ENCODE measurements at regions not wholly inside any gene's neighbourhood (a gene's known extent, or its start where the extent isn't known, plus 50 kb on each side); places are given as distances from the start of the nearest gene placed in this dataset.

- TF ChIP-seq, protein P1, sequence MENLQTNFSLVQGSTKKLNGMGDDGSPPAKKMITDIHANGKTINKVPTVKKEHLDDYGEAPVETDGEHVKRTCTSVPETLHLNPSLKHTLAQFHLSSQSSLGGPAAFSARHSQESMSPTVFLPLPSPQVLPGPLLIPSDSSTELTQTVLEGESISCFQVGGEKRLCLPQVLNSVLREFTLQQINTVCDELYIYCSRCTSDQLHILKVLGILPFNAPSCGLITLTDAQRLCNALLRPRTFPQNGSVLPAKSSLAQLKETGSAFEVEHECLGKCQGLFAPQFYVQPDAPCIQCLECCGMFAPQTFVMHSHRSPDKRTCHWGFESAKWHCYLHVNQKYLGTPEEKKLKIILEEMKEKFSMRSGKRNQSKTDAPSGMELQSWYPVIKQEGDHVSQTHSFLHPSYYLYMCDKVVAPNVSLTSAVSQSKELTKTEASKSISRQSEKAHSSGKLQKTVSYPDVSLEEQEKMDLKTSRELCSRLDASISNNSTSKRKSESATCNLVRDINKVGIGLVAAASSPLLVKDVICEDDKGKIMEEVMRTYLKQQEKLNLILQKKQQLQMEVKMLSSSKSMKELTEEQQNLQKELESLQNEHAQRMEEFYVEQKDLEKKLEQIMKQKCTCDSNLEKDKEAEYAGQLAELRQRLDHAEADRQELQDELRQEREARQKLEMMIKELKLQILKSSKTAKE (IDR thresholded peaks at IDR 0.05; ENCODE audit: low read depth, poor library complexity, severe bottlenecking), result no peak
Observed at GRCh38 chr2:195572895-195573683, 83.9 kb upstream of the SLC39A10 start (continued).

DNA sequence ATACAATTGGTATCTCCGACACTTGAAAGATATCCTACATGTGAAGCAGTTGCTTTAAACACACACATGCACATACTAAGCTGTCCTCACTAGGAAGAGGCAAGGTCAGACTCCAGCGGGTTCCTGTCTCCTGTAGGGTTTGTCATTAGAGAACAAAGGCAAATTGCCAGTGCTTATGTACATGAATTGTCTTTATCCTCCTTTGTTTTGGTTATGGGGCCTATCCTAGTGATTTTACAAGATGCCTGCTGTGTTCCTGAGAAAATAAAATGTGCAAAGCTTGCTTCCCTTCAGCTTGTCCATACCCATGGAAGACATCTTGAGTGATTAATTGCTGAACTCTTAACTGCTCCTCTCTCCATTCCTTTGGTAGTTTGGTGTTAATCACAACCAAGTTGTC is 86.7 kb upstream of the SLC39A10 start:
- 97% methylated on average over 2 of the region's 2 CpGs for WGBS (ENCODE audit: insufficient coverage, insufficient replicate concordance, low lambda C conversion rate, missing lambda C conversion rate)
- Histone ChIP-seq H4K20me1 (ENCODE audit: control insufficient read depth, insufficient read depth) (no peaks in the 10 kb centered on the region), H3K9me3 (replicated peaks; ENCODE audit: control insufficient read depth, insufficient read depth, low read length) (no peaks in the 10 kb centered on the region), H3K4me3 (no peak overlapping the region), H3K9ac (ENCODE audit: control insufficient read depth, insufficient read depth, low read length) (no peak overlapping the region), H3K79me2 (ENCODE audit: control insufficient read depth, insufficient read depth, low read length) (no peaks in the 10 kb centered on the region), H3K4me1 (ENCODE audit: control insufficient read depth, insufficient read depth, low read length) (no peaks in the 10 kb centered on the region), H3K36me3 (ENCODE audit: control insufficient read depth in 2 of 2, insufficient read depth in 2 of 2, low read length in 1 of 2) (no peaks in the 10 kb centered on the region), H3K4me2 (ENCODE audit: control insufficient read depth, insufficient read depth) (no peak overlapping the region), H2AFZ (ENCODE audit: control insufficient read depth, low read depth, low read length) (no peak overlapping the region), H3K27ac (ENCODE audit: control insufficient read depth, insufficient read depth) (no peak overlapping the region), H3K27me3 (replicated peaks in 1 of 2; ENCODE audit: control insufficient read depth in 2 of 2, insufficient read depth in 2 of 2, low read length in 1 of 2) (no peaks in the 10 kb centered on the region)
- intact Hi-C loops (cut with micrococcal nuclease; ENCODE audit: unreplicated experiment) (no loop called here), in situ Hi-C loops (cut with MboI) (loop anchor here (10.0 kb wide), 1 partner anchor 494 kb away; the partner anchor contains the start of gene DNAH7)
- ChIA-PET CTCF (interaction anchor here (0.6 to 2.1 kb wide), 13 partner anchors 8 to 533 kb away, joined by 3 to 17 read pairs (median 3); partner anchors contain the start of gene SLC39A10), POLR2A (interaction anchor here (1.1 to 1.5 kb wide), 3 partner anchors 9 to 36 kb away, joined by 3 to 4 read pairs (median 3); no protein-coding TSS in a partner anchor), SMC1A (ENCODE audit: uncharacterized antibody, unreplicated experiment) (interaction anchor here (0.8 to 3.1 kb wide), 14 partner anchors 9 to 497 kb away, joined by 3 to 21 read pairs (median 4); partner anchors contain the start of genes DNAH7 and SLC39A10), RAD21 (ENCODE audit: unreplicated experiment) (interaction anchor here (0.9 to 2.4 kb wide), 8 partner anchors 9 to 170 kb away, joined by 3 to 9 read pairs (median 7); partner anchors contain the start of gene SLC39A10)
- TF ChIP-seq, protein P2, sequence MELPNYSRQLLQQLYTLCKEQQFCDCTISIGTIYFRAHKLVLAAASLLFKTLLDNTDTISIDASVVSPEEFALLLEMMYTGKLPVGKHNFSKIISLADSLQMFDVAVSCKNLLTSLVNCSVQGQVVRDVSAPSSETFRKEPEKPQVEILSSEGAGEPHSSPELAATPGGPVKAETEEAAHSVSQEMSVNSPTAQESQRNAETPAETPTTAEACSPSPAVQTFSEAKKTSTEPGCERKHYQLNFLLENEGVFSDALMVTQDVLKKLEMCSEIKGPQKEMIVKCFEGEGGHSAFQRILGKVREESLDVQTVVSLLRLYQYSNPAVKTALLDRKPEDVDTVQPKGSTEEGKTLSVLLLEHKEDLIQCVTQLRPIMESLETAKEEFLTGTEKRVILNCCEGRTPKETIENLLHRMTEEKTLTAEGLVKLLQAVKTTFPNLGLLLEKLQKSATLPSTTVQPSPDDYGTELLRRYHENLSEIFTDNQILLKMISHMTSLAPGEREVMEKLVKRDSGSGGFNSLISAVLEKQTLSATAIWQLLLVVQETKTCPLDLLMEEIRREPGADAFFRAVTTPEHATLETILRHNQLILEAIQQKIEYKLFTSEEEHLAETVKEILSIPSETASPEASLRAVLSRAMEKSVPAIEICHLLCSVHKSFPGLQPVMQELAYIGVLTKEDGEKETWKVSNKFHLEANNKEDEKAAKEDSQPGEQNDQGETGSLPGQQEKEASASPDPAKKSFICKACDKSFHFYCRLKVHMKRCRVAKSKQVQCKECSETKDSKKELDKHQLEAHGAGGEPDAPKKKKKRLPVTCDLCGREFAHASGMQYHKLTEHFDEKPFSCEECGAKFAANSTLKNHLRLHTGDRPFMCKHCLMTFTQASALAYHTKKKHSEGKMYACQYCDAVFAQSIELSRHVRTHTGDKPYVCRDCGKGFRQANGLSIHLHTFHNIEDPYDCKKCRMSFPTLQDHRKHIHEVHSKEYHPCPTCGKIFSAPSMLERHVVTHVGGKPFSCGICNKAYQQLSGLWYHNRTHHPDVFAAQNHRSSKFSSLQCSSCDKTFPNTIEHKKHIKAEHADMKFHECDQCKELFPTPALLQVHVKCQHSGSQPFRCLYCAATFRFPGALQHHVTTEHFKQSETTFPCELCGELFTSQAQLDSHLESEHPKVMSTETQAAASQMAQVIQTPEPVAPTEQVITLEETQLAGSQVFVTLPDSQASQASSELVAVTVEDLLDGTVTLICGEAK (IDR thresholded peaks at IDR 0.05; ENCODE audit: borderline replicate concordance), result no peak
- TF ChIP-seq JUNB (IDR thresholded peaks at IDR 0.05) (no peak), RB1 (IDR thresholded peaks at IDR 0.05; ENCODE audit: borderline replicate concordance) (no peak), CHD1 (IDR thresholded peaks at IDR 0.05; ENCODE audit: low read depth, low read length) (no peak), BMI1 (IDR thresholded peaks at IDR 0.05; ENCODE audit: borderline replicate concordance) (no peak), NFYB (IDR thresholded peaks at IDR 0.05; ENCODE audit: insufficient read depth, low read depth, low read length) (no peak)
- DNase-seq (ENCODE audit: low read depth, low spot score), result no peak
- no peak for FAIRE-seq
- no TSS peak for BruUV-seq (replicated peaks)
- ATAC-seq, result no peak

Data from GM12878 (cell line).